NCI-H2227 (cell line): ENCODE measurements at regions not wholly inside any gene's neighbourhood (a gene's known extent, or its start where the extent isn't known, plus 50 kb on each side); places are given as distances from the start of the nearest gene placed in this dataset.
"Not testable (repeated sequence)": the region's sequence is repeated elsewhere in the genome, so short reads cannot be mapped to it uniquely, and the experiment has no call there.

Experiments used
- DNase-seq: peaks from one replicate; lab custom pipeline; 2025; ENCODE audit not compliant: unreplicated experiment; lab: John Stamatoyannopoulos, UW

GRCh38 chrX:95549552-95549951 lies 1135.1 kb upstream of the DIAPH2 start:
- not testable (repeated sequence) for DNase-seq

GRCh38 chrX:95585321-95585720 lies 1099.3 kb upstream of the DIAPH2 start:
- DNase-seq, result no peak

DNA sequence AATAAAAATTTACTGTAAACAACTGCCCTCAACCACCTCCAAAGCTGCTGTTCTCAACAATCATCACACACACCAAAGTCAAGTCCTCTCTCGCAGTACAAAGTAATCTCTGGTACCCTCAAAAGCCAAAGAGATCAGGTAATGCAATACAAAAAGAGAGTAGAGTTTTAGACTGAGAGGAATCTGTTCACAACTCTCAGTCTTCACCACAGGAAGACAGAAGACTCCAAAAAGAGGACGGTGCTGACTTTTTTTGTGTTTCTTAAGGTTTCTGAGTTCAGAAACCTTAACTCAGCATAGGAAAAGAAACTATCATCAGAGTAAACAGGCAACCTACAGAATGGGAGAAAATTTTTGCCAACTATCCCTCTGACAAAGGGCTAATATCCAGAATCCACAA lies 1072.3 kb upstream of the DIAPH2 start:
- DNase-seq, result no peak

DNA sequence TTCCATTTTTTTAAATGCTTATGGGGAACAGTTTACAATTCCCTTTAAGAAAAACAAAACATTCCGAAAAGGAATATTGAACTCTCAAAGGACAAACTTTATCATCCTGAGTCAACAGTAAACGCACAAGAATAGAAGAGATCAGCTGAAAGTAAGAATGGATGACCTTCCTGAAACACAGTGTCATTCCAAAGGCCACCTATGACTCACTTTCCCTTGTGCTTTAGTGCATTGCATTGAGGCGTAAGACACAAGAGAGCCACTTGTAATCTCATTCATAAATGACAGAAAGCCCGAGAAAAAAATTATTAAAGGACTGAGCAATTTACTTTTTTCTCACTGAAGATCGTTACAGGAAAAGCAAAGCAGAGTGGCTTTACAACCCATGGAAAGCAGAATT lies 1062.4 kb upstream of the DIAPH2 start:
- DNase-seq, result no peak

GRCh38 chrX:95626748-95627147 lies 1057.9 kb upstream of the DIAPH2 start:
- DNase-seq, result no peak

DNA sequence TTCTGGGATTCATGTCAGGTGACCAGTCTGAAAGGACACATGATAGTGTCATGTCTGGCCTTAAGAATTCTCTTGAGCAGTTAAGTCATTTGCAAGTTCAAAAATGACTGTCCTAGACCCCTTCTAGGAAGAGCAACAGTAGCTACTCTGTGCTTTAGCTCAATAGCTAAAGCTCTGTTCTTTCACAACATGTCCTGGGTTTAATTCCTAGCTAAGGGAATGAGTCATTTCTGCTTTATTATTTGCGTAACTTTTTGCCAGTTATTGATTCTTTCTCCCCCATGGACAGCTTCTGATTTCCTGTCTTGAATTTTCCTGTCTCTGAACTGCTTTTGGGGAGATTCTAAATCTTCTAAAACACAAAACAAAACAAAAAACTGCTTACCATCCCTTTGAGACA lies 1055.8 kb upstream of the DIAPH2 start:
- DNase-seq, result no peak

DNA sequence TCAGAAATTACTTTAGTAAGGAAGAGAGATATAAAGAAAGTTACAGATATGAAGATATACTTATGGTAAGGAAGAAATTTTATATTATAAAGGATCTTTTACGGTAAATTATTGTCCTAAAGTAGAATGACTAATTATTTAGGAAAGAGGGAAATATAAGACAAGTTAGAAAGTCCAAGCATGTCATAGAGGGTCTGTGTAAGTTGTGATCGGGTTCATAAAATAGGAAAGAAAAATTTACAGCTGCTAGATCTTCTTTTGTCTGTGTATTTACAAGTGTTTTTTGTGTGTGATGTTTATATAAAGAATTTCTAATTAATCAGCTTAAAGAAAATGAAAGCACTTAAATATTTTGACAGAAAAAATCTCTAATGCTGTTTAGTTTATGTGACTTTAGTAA lies 1054.9 kb upstream of the DIAPH2 start:
- no peak for DNase-seq

- no peak for DNase-seq
Measured at GRCh38 chrX:95640226-95640625, 1044.4 kb upstream of the DIAPH2 start.

DNA sequence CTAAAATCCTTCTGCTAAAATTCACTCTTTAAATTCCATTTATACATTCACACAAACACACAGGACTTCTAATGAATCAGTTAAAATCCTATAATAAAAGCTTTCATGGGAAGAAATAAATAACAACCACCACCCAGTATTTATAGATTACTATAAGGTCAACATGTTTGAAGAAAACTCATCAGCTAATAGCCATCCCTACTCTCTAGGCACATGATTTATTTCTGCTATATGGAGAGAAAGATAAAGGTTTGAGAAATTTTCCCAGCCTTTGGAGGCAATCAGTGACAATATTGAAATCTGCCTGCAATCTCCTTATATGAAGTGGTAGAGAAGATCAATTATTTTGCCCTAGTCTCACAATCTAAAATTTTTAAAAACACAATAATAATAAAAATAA lies 1038.9 kb upstream of the DIAPH2 start:
- DNase-seq, result no peak

DNA sequence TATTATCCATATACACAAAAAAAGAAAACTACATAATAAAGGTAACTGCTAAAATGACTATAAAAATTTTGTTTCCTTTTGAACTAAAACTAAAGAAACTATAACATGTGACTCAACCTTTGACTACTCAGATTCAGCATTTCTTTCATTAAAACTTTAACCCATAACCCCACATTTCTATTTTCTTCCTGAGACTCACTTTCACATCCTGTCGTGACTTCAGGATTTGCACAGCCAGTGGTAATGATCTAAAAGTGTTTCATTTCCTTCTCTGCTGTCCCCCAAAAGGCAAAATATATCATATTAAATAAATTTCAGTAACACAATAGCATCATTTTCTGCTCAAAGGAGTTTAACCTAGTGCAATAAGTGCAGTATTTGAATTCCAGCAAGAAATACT lies 1022.4 kb upstream of the DIAPH2 start:
- DNase-seq, result no peak

- DNase-seq, result no peak
Measured at GRCh38 chrX:95666056-95666455, 1018.6 kb upstream of the DIAPH2 start.

DNA sequence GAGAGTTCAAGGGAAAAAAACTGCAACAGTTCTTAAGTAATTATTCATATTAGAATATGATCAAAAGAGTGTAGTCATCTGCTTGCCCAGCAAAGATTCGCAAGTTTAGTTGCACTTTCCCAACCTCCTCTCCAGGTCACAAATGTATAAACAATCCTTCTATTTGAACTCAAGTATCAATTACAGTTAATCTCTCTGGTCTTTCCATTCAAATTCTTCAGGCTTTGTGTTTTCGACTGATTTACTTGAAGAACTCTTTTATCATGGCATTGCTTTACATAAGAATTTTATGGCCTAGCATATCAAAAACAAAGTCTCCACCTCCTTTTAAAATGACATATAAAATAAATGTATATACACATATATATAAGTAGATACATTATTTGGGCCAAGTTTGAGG lies 1009.6 kb upstream of the DIAPH2 start:
- DNase-seq, result no peak

- DNase-seq, result no peak
Measured at GRCh38 chrX:95675794-95676193, 1008.8 kb upstream of the DIAPH2 start.

- DNase-seq, result no peak
Measured at GRCh38 chrX:95678679-95679078, 1006.0 kb upstream of the DIAPH2 start.

DNA sequence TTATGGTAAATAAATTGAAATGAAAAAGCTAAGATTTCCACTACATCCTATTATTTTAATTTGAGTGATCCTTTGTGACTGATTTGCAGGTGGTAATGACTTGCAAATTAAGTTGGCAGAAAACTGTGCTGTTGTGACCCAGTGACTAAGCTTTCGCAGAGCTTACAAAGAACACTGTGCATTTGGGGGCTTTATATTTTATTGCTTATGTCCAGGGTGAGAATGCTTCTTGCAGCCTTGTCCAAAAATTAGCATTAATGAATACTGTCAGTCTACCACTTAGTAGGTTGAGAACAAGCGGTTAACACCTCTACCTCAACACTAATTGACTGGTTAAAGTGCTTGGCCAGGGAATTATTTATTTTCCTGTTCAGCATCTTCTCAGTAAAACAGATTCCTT lies 991.3 kb upstream of the DIAPH2 start:
- no peak for DNase-seq

DNA sequence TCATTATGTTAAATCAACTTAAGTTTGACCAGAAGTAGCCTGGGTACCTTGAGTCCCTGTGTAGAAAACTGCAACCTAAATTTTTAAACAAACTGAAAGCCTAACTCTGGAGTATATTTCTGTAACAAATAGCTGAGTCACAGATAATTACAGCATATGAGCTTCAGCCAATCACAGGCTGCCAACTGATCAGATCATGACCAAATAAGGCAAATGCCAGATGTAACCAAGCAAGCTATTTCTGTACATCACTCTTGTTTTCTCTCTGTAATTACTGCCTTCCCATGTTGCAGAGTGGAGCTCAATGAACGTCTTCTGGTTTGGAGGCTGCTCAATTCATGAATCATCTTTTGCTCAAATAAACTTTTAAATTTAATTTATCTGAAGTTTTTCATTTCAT lies 980.9 kb upstream of the DIAPH2 start:
- no peak for DNase-seq

- no peak for DNase-seq
Measured at GRCh38 chrX:95716841-95717240, 967.8 kb upstream of the DIAPH2 start.

DNA sequence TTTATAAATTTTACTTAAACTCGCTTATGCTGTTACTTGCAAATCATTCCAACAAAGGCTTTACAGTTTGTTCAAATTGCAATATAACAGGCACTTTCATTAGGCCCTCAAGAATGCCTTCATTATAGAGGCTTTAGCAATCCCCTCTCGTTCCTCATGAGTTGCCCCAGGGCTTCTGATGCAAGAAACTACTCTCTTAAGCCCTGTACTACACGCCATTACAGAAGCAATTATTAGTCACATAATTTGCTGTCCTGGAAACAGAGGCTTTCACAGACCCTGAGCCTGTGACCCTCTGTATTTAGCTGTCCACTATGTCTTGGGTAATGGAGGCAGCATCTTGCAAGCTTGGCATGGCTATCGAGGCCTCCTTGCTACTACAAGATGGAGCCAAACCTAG lies 965.9 kb upstream of the DIAPH2 start:
- no peak for DNase-seq

DNA sequence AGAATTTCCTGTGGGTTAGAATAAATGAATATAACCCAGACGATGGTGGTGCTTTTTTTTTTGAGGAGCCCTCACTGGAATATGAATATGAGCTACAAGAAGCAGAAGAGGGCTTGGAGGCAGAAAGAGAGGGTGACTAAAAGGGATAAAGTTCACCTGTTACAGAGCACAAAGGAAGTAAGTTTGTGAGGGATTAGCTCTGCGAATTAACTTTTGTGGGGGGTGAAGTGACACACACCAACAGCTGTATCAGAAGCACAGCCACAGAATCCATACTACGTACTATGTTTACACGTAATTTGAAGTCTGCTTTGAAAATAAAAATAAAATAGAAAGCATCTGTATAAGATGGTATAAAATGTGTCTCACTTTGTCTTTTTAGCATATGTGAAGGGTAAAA lies 963.6 kb upstream of the DIAPH2 start:
- DNase-seq, result no peak

- no peak for DNase-seq
Measured at GRCh38 chrX:95728446-95728845, 956.2 kb upstream of the DIAPH2 start.

- no peak for DNase-seq
Measured at GRCh38 chrX:95729401-95729800, 955.2 kb upstream of the DIAPH2 start.

DNA sequence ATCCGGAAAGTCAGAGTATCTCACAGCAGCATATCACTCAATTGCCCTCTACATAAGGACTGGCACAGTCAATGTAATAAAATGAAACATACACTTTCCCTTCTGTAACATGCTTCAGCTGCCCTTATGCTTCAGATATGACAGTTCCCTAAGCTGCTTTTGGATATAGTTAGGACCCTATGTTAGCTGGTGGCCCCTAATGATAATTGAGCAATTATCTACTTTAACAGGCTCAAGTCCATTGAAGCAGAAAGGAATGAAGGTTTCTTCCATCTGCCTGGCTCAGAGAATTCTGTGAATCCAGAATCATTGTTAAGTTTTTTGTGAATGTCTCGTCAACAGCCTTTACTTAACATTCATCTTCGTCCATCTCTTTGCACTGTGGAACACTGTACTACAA lies 951.2 kb upstream of the DIAPH2 start:
- DNase-seq, result no peak

DNA sequence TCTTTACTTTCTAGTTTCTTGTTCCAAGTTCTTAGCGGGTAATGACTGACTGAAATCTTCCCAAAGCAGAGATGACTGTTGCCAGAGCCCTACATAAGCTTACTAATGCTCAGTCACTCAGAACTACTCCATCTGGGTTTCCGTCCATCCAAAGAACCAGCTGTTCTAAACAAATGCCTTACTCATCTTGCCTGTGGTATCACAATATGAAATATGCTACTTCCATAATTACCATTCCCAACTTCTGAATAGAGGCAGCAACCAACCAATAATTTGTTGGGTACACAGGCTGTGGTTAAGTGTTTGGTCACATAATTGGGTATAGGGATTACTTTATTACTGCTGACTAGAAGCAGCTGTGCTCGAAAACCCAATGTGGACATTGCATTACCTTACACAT lies 930.2 kb upstream of the DIAPH2 start:
- DNase-seq, result no peak

- DNase-seq, result no peak
Measured at GRCh38 chrX:95760356-95760755, 924.3 kb upstream of the DIAPH2 start.
